ENCODE measurements at regions not wholly inside any gene's neighbourhood (a gene's known extent, or its start where the extent isn't known, plus 50 kb on each side); places are given as distances from the start of the nearest gene placed in this dataset.

GRCh38 chr3:157832588-157832987 is 273.6 kb downstream of the SHOX2 start:
- Mint-ChIP-seq H3K4me3 (no peak overlapping the region), H3K27me3 (no peaks in the 10 kb centered on the region), H3K36me3 (no peaks in the 10 kb centered on the region), H3K9me3 (peaks cover 0 to 13% (median 3%) of the 10 kb centered on the region in 7 donors), H3K4me1 (no peaks in the 10 kb centered on the region), H3K27ac (no peak overlapping the region)
- Histone ChIP-seq H3K4me3 (ENCODE audit: low read depth, low read length) (no peak overlapping the region), H3K36me3 (ENCODE audit: control insufficient read depth, insufficient read depth, low read length) (no peaks in the 10 kb centered on the region), H3K9me3 (ENCODE audit: control insufficient read depth in 2 of 2, low read length in 2 of 2) (peaks cover under 1 to 12% of the 10 kb centered on the region in 2 experiments), H3K27me3 (ENCODE audit: control insufficient read depth, insufficient read depth, low read length) (no peaks in the 10 kb centered on the region), H3K4me1 (ENCODE audit: control insufficient read depth, insufficient read depth, low read length, poor library complexity, severe bottlenecking) (no peaks in the 10 kb centered on the region), H3K27ac (ENCODE audit: insufficient read depth, low read length, poor library complexity, severe bottlenecking) (no peak overlapping the region)
- ATAC-seq (ENCODE audit: low read depth in 2 of 2) (no peak), DNase-seq (no peak)

DNA sequence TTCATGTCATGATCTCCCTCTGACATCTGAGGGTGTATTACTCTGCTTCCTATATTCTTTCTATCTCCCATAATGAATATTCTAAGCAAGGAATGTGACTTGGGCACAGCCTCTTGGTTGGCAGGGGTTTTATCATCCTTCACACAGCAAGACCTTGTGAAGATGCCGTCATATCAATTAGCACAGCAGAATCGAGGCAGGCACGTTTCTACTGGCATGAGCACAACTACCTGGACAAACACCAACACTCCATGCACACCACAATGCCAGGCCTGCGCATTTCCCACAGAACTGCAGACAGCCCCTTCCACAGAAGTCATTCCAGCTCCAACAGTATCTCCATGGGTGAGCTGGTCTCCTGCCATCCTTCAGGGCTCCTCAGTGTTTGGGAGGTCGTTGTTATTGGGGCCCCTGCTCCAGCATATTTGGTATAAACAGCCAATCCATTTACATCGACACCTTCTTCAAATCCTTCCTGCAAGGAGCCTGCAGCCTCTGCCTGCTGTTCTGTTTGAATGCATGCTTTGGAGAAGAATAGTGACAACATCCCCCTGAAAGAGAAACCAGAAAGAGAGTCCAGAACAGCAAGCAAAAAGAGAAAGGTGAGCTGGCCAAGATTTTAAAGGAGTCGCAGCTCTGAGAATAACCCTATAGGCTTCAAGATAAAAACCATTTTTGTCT is 275.5 kb downstream of the SHOX2 start:
- Mint-ChIP-seq H3K36me3 (no peaks in the 10 kb centered on the region), H3K27me3 (no peaks in the 10 kb centered on the region), H3K4me3 (no peak overlapping the region), H3K27ac (no peak overlapping the region), H3K4me1 (no peaks in the 10 kb centered on the region), H3K9me3 (peaks cover 0 to 14% (median 3%) of the 10 kb centered on the region in 7 donors)
- peaks cover 2 to 12% of the 10 kb centered on the region in 2 experiments for H3K9me3 ChIP-seq (ENCODE audit: control insufficient read depth in 2 of 2, low read length in 2 of 2)
- H3K27me3 ChIP-seq (ENCODE audit: control insufficient read depth, insufficient read depth, low read length) = no peaks in the 10 kb centered on the region
- H3K27ac ChIP-seq (ENCODE audit: insufficient read depth, low read length, poor library complexity, severe bottlenecking) = no peak overlapping the region
- no peaks in the 10 kb centered on the region for H3K4me1 ChIP-seq (ENCODE audit: control insufficient read depth, insufficient read depth, low read length, poor library complexity, severe bottlenecking)
- ATAC-seq (ENCODE audit: low read depth in 2 of 2) (no peak), DNase-seq (no peak)
- H3K36me3 ChIP-seq (ENCODE audit: control insufficient read depth, insufficient read depth, low read length) = no peaks in the 10 kb centered on the region
- no peak overlapping the region for H3K4me3 ChIP-seq (ENCODE audit: low read depth, low read length)

DNA sequence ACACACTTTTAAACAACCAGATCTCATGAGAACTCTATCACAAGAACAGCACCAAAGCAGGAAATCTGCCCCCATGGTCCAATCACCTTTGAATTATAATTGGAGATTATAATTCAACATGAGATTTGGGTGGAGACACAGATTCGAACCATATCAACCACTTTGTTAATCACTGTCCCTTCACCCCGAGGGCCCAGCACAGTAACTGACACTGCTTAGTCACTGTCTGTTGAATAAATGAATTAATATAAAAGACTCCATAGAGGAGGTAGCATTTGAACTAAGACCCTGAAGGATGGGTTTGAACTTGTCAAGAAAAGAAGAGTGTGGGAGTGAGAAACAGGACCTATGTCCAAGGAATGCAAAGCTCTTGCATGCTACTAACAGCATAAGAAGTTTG is 276.4 kb downstream of the SHOX2 start:
- no peak overlapping the region for H3K27ac ChIP-seq (ENCODE audit: insufficient read depth, low read length, poor library complexity, severe bottlenecking)
- H3K4me3 Mint-ChIP-seq = no peak overlapping the region
- no peaks in the 10 kb centered on the region for H3K4me1 Mint-ChIP-seq
- ATAC-seq (ENCODE audit: low read depth in 2 of 2) (no peak), DNase-seq (no peak)
- peaks cover 2 to 12% of the 10 kb centered on the region in 2 experiments for H3K9me3 ChIP-seq (ENCODE audit: control insufficient read depth in 2 of 2, low read length in 2 of 2)
- no peaks in the 10 kb centered on the region for H3K4me1 ChIP-seq (ENCODE audit: control insufficient read depth, insufficient read depth, low read length, poor library complexity, severe bottlenecking)
- H3K36me3 ChIP-seq (ENCODE audit: control insufficient read depth, insufficient read depth, low read length) = no peaks in the 10 kb centered on the region
- H3K27me3 Mint-ChIP-seq = no peaks in the 10 kb centered on the region
- H3K9me3 Mint-ChIP-seq = peaks cover 0 to 14% (median 3%) of the 10 kb centered on the region in 7 donors
- no peaks in the 10 kb centered on the region for H3K27me3 ChIP-seq (ENCODE audit: control insufficient read depth, insufficient read depth, low read length)
- no peak overlapping the region for H3K4me3 ChIP-seq (ENCODE audit: low read depth, low read length)
- no peak overlapping the region for H3K27ac Mint-ChIP-seq
- no peaks in the 10 kb centered on the region for H3K36me3 Mint-ChIP-seq

- ATAC-seq (ENCODE audit: low read depth in 2 of 2) (no peak), DNase-seq (no peak)
- peaks cover 0 to 15% (median 4%) of the 10 kb centered on the region in 7 donors for H3K9me3 Mint-ChIP-seq
- no peak overlapping the region for H3K27ac Mint-ChIP-seq
- peaks cover 2 to 12% of the 10 kb centered on the region in 2 experiments for H3K9me3 ChIP-seq (ENCODE audit: control insufficient read depth in 2 of 2, low read length in 2 of 2)
- no peaks in the 10 kb centered on the region for H3K36me3 ChIP-seq (ENCODE audit: control insufficient read depth, insufficient read depth, low read length)
- H3K27me3 Mint-ChIP-seq = no peaks in the 10 kb centered on the region
- H3K4me1 Mint-ChIP-seq = no peaks in the 10 kb centered on the region
- H3K27me3 ChIP-seq (ENCODE audit: control insufficient read depth, insufficient read depth, low read length) = no peaks in the 10 kb centered on the region
- no peaks in the 10 kb centered on the region for H3K4me1 ChIP-seq (ENCODE audit: control insufficient read depth, insufficient read depth, low read length, poor library complexity, severe bottlenecking)
- H3K27ac ChIP-seq (ENCODE audit: insufficient read depth, low read length, poor library complexity, severe bottlenecking) = no peak overlapping the region
- no peak overlapping the region for H3K4me3 ChIP-seq (ENCODE audit: low read depth, low read length)
- H3K4me3 Mint-ChIP-seq = no peak overlapping the region
- no peaks in the 10 kb centered on the region for H3K36me3 Mint-ChIP-seq
These were observed 281.9 kb downstream of the SHOX2 start for GRCh38 chr3:157824281-157824680.

DNA sequence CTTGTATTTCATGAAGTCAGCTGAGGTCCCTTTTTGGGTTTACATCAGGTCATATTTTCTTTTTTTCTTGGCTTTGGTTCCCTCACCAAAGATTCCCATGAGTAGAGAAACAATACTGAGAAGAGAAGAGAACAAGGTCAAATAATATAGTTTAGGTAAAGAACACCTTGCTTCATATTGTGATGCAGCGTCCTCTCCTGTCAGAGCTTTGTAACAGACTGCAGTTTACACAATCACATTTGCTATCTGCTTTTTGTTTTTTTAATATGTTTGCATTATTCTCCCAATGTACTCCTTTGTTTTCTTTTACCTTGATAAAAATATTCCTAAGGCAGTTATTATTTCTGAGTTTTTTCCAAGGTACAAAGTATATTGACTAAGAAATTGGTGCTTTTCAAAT is 283.2 kb downstream of the SHOX2 start:
- Mint-ChIP-seq H3K27me3 (no peaks in the 10 kb centered on the region), H3K4me3 (no peak overlapping the region), H3K9me3 (peaks cover 0 to 9% (median 2%) of the 10 kb centered on the region in 7 donors), H3K36me3 (no peaks in the 10 kb centered on the region), H3K27ac (no peak overlapping the region), H3K4me1 (no peaks in the 10 kb centered on the region)
- no peaks in the 10 kb centered on the region for H3K36me3 ChIP-seq (ENCODE audit: control insufficient read depth, insufficient read depth, low read length)
- ATAC-seq (ENCODE audit: low read depth in 2 of 2) (no peak), DNase-seq (no peak)
- H3K27me3 ChIP-seq (ENCODE audit: control insufficient read depth, insufficient read depth, low read length) = no peaks in the 10 kb centered on the region
- no peak overlapping the region for H3K4me3 ChIP-seq (ENCODE audit: low read depth, low read length)
- H3K9me3 ChIP-seq (ENCODE audit: control insufficient read depth in 2 of 2, low read length in 2 of 2) = peaks cover 0 to 2% of the 10 kb centered on the region in 2 experiments
- H3K27ac ChIP-seq (ENCODE audit: insufficient read depth, low read length, poor library complexity, severe bottlenecking) = no peak overlapping the region
- no peaks in the 10 kb centered on the region for H3K4me1 ChIP-seq (ENCODE audit: control insufficient read depth, insufficient read depth, low read length, poor library complexity, severe bottlenecking)

DNA sequence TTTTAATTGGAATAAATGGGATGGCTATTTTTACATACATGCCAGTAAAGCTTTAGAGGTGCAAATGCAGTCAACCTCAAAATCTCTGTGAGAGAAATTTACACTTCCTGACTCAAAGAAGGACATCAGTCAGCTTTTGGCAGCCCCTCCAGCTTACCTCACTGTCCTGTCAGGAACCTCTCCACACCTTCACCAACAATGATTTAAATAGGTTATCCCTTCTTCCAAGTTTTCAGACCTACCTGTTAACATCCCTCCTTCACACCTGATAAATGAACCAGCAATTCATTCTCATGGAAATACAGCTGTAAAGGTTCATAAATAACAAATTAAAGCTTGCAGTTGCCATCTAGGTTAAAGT is 286.1 kb downstream of the SHOX2 start:
- H3K27me3 ChIP-seq (ENCODE audit: control insufficient read depth, insufficient read depth, low read length) = no peaks in the 10 kb centered on the region
- no peaks in the 10 kb centered on the region for H3K9me3 ChIP-seq (ENCODE audit: control insufficient read depth in 2 of 2, low read length in 2 of 2)
- no peak for DNase-seq
- H3K4me1 ChIP-seq (ENCODE audit: control insufficient read depth, insufficient read depth, low read length, poor library complexity, severe bottlenecking) = no peaks in the 10 kb centered on the region
- no peaks in the 10 kb centered on the region for H3K36me3 ChIP-seq (ENCODE audit: control insufficient read depth, insufficient read depth, low read length)
- no peaks in the 10 kb centered on the region for H3K36me3 Mint-ChIP-seq
- H3K4me3 Mint-ChIP-seq = no peak overlapping the region
- H3K4me1 Mint-ChIP-seq = no peaks in the 10 kb centered on the region
- no peak for ATAC-seq (ENCODE audit: low read depth in 2 of 2)
- no peak overlapping the region for H3K27ac ChIP-seq (ENCODE audit: insufficient read depth, low read length, poor library complexity, severe bottlenecking)
- H3K4me3 ChIP-seq (ENCODE audit: low read depth, low read length) = no peak overlapping the region
- H3K27me3 Mint-ChIP-seq = no peaks in the 10 kb centered on the region
- peaks cover 0 to 9% (median 0%) of the 10 kb centered on the region in 7 donors for H3K9me3 Mint-ChIP-seq
- no peak overlapping the region for H3K27ac Mint-ChIP-seq

DNA sequence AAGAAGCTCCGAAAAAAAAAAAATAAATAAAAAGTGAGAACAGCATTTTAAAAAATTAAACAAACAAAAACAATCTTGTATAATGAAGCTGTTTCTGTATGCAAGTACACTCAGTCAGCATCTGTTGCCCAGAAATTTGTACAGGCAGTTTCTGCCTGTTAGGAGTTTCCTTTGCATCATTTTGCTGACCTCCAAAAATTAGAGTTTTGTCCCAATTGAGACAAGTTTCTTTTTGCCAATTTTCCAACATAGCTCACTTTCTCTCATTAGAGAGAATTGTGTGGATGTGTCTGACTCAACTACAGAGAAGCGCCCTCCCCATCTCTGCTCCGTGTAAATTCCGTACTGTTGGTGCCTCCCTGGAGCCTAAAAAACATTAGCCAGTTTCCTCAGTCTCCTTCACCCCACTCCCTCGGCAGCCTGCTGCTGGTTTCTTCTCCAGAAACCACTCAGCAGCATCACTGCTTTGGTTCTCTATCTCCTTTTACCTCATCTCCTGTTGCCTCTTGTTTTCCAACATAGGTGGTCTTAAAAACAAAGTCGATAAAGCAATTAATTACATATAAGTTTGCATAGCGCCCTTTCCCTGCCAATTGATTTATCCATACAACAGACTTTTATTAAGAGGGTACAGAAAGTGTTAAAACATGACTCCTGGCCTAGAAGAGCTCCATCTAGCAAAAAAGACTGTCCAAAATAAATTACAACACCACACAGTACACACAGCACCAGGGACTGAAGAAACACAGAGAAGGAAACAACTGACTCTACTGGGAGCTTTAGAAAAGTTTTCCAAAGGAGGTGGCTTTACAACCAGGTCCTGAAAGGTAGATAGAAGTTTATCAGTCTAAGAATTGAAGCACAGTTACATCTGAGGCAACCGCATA is 286.7 kb downstream of the SHOX2 start:
- Mint-ChIP-seq H3K4me3 (no peak overlapping the region), H3K36me3 (no peaks in the 10 kb centered on the region), H3K9me3 (peaks cover 0 to 9% (median 0%) of the 10 kb centered on the region in 7 donors), H3K27ac (no peak overlapping the region), H3K4me1 (no peaks in the 10 kb centered on the region), H3K27me3 (no peaks in the 10 kb centered on the region)
- Histone ChIP-seq H3K27ac (ENCODE audit: insufficient read depth, low read length, poor library complexity, severe bottlenecking) (no peak overlapping the region), H3K27me3 (ENCODE audit: control insufficient read depth, insufficient read depth, low read length) (no peaks in the 10 kb centered on the region), H3K9me3 (ENCODE audit: control insufficient read depth in 2 of 2, low read length in 2 of 2) (no peaks in the 10 kb centered on the region), H3K36me3 (ENCODE audit: control insufficient read depth, insufficient read depth, low read length) (no peaks in the 10 kb centered on the region), H3K4me3 (ENCODE audit: low read depth, low read length) (no peak overlapping the region), H3K4me1 (ENCODE audit: control insufficient read depth, insufficient read depth, low read length, poor library complexity, severe bottlenecking) (no peaks in the 10 kb centered on the region)
- DNase-seq (no peak), ATAC-seq (ENCODE audit: low read depth in 2 of 2) (no peak)
